ENCODE measurements at regions not wholly inside any gene's neighbourhood (a gene's known extent, or its start where the extent isn't known, plus 50 kb on each side); places are given as distances from the start of the nearest gene placed in this dataset.

DNA sequence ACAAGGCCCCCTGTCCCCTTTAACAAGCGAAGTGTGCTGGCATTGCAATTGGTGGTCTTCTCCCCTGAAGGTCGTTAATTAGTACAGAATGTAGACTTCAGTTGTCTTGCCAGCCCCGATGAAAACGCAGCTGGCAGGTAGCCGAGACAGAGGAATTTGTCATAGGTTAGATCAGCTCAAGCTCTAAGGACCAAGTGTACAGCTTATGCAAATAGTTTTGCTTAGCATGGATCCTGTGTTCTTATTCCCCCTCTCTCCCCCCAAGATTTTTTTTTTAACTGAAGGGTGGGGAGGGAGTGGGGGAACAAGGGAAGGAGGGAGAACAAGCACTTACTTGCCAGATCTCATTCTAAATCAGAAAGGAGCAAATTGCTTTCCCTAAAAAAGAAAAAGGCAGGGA lies 58.6 kb upstream of the PARP11 start:
- Mint-ChIP-seq H3K27ac (no peak overlapping the region), H3K27me3 (peaks cover 3% of the 10 kb centered on the region), H3K9me3 (no peaks in the 10 kb centered on the region), H3K36me3 (ENCODE audit: low read depth) (no peaks in the 10 kb centered on the region), H3K4me1 (ENCODE audit: low read depth) (peaks cover 52% of the 10 kb centered on the region), H3K4me3 (no peak overlapping the region)
- ChIA-PET POLR2A (interaction anchor here (1.1 kb wide), 1 partner anchor 211 kb away, joined by 3 read pairs; no protein-coding TSS in a partner anchor), CTCF (no interaction called here)
- intact Hi-C loops (cut with micrococcal nuclease) = no loop called here
- TF ChIP-seq, protein P1, sequence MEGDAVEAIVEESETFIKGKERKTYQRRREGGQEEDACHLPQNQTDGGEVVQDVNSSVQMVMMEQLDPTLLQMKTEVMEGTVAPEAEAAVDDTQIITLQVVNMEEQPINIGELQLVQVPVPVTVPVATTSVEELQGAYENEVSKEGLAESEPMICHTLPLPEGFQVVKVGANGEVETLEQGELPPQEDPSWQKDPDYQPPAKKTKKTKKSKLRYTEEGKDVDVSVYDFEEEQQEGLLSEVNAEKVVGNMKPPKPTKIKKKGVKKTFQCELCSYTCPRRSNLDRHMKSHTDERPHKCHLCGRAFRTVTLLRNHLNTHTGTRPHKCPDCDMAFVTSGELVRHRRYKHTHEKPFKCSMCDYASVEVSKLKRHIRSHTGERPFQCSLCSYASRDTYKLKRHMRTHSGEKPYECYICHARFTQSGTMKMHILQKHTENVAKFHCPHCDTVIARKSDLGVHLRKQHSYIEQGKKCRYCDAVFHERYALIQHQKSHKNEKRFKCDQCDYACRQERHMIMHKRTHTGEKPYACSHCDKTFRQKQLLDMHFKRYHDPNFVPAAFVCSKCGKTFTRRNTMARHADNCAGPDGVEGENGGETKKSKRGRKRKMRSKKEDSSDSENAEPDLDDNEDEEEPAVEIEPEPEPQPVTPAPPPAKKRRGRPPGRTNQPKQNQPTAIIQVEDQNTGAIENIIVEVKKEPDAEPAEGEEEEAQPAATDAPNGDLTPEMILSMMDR (IDR thresholded peaks at IDR 0.05) = no peak
- no peak for DNase-seq
- no peak for ATAC-seq

GRCh38 chr12:3931206-3931605 lies 58.0 kb upstream of the PARP11 start:
- TF ChIP-seq, protein P1 (IDR thresholded peaks at IDR 0.05) = no peak
- intact Hi-C loops (cut with micrococcal nuclease) = no loop called here
- Mint-ChIP-seq H3K9me3 (no peaks in the 10 kb centered on the region), H3K27me3 (peaks cover 3% of the 10 kb centered on the region), H3K4me3 (no peak overlapping the region), H3K27ac (no peak overlapping the region), H3K4me1 (ENCODE audit: low read depth) (peaks cover 52% of the 10 kb centered on the region), H3K36me3 (ENCODE audit: low read depth) (no peaks in the 10 kb centered on the region)
- ChIA-PET CTCF (no interaction called here), POLR2A (interaction anchor here (1.1 kb wide), 1 partner anchor 212 kb away, joined by 3 read pairs; no protein-coding TSS in a partner anchor)
- ATAC-seq (no peak), DNase-seq (no peak)

DNA sequence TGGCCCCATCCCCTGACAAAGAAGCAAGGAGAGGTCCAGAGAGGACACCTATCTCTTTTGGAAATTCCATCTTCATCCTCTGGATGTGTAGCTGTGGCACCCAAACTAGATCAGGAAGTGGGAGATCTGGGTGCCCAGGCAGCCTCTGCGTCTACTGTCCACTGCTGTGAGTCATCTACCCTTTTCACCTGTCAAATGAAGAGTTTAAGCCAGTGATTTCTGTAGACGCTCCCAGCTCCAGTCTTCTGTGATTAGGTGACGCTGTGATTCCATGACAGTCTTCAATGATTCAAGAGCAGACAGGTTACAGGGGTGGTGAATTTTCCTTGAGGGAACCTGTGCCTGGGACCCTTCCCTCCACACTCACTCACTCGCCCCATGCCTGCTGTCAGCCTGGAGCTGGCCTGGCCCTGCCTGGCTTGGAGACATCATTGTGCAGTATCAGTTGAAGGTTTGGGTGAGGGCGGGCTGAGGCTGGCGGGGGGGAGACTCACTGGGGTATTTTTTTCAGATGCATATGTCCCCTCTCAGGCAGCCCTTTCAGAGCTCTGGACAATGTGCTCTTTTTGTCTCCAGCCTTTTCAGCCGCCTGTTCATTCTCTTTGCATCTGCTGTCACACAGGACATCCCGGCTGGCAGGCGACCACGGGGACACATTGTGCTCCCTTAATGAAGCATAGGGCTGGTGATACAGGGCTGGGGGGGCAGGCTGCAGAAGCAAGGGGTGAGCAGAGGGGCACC lies 56.8 kb upstream of the PARP11 start:
- ChIA-PET CTCF (no interaction called here), POLR2A (interaction anchor here (0.6 to 1.3 kb wide), 4 partner anchors 9 to 623 kb away, joined by 3 read pairs; no protein-coding TSS in a partner anchor)
- Mint-ChIP-seq H3K4me3 (no peak overlapping the region), H3K4me1 (ENCODE audit: low read depth) (peaks cover 54% of the 10 kb centered on the region), H3K27me3 (peaks cover 3% of the 10 kb centered on the region), H3K9me3 (no peaks in the 10 kb centered on the region), H3K36me3 (ENCODE audit: low read depth) (no peaks in the 10 kb centered on the region), H3K27ac (no peak overlapping the region)
- no peak for ATAC-seq
- TF ChIP-seq, protein P1 (IDR thresholded peaks at IDR 0.05) = no peak
- DNase-seq = no peak
- intact Hi-C loops (cut with micrococcal nuclease) = no loop called here

DNA sequence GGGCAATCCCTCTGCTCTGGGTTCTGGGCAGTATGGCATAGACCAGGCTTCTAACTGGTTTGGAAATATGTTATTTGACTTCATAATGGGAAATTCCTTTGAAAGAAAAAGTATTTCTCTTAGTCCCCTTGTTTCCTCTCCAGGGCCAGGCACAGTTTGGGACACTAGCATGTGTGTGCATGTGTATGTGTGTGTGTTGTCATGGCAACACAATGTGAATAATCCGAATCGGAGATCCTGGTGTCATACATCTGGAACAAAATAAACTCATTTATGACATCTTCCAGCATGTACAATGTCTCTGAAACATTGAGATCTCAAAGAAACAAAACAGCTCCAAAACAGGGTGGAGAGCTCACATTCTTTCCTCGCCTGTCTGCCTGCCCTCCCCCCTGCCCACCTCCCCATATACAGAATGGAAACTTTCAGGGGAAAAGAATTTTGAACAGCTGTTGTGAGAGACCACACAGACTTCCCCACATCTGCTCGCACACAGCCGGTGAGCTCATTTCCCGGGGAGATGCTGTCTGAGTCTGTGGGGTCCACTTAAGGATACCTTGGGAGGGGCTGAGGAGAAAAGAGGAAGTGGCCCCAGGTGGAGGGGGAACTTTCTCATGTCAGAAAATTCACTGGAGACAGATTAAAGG lies 55.5 kb upstream of the PARP11 start:
- Mint-ChIP-seq H3K27me3 (peaks cover 3% of the 10 kb centered on the region), H3K27ac (no peak overlapping the region), H3K4me3 (no peak overlapping the region), H3K9me3 (no peaks in the 10 kb centered on the region), H3K36me3 (ENCODE audit: low read depth) (no peaks in the 10 kb centered on the region), H3K4me1 (ENCODE audit: low read depth) (peaks cover 47% of the 10 kb centered on the region)
- ATAC-seq (no peak), DNase-seq (no peak)
- ChIA-PET CTCF (no interaction called here), POLR2A (interaction anchor here (1.1 to 1.5 kb wide), 4 partner anchors 10 to 381 kb away, joined by 3 to 5 read pairs (median 3); no protein-coding TSS in a partner anchor)
- intact Hi-C loops (cut with micrococcal nuclease) = no loop called here
- TF ChIP-seq, protein P1 (IDR thresholded peaks at IDR 0.05) = no peak

GRCh38 chr12:3925621-3926020 lies 52.4 kb upstream of the PARP11 start:
- ChIA-PET POLR2A (interaction anchor here (1.9 kb wide), 1 partner anchor 12 kb away, joined by 6 read pairs; no protein-coding TSS in a partner anchor), CTCF (no interaction called here)
- DNase-seq (no peak), ATAC-seq (peak; percentile 58)
- TF ChIP-seq, protein P1 (IDR thresholded peaks at IDR 0.05) = no peak
- intact Hi-C loops (cut with micrococcal nuclease) = no loop called here
- H3K27ac Mint-ChIP-seq = no peak overlapping the region
- H3K9me3 Mint-ChIP-seq = no peaks in the 10 kb centered on the region
- H3K4me1 Mint-ChIP-seq (ENCODE audit: low read depth) = peaks cover 34% of the 10 kb centered on the region
- no peak overlapping the region for H3K4me3 Mint-ChIP-seq
- H3K36me3 Mint-ChIP-seq (ENCODE audit: low read depth) = no peaks in the 10 kb centered on the region
- peaks cover 1% of the 10 kb centered on the region for H3K27me3 Mint-ChIP-seq

Measured in activated CD8-positive, alpha-beta T cell treated with anti-CD3 and anti-CD28 coated beads for 36 hours (primary cell).